ENCODE measurements at regions not wholly inside any gene's neighbourhood (a gene's known extent, or its start where the extent isn't known, plus 50 kb on each side); places are given as distances from the start of the nearest gene placed in this dataset.

- DNase-seq (ENCODE audit: low spot score) = no peak
Measured at GRCh38 chr15:93645594-93645993, 556.6 kb upstream of the RGMA start.

GRCh38 chr15:93644595-93644994 is 555.6 kb upstream of the RGMA start:
- no peak for DNase-seq (ENCODE audit: low spot score)

GRCh38 chr15:93640411-93640962 is 551.5 kb upstream of the RGMA start:
- DNase-seq (ENCODE audit: low spot score) = no peak

- no peak for DNase-seq (ENCODE audit: low spot score)
Measured at GRCh38 chr15:93631958-93632618, 543.1 kb upstream of the RGMA start.

- DNase-seq (ENCODE audit: low spot score) = no peak
Measured at GRCh38 chr15:93619597-93619996, 530.6 kb upstream of the RGMA start.

- no peak for DNase-seq (ENCODE audit: low spot score)
Measured at GRCh38 chr15:93617443-93617842, 528.4 kb upstream of the RGMA start.

GRCh38 chr15:93614386-93615104 is 525.5 kb upstream of the RGMA start:
- DNase-seq (ENCODE audit: low spot score) = no peak

- no peak for DNase-seq (ENCODE audit: low spot score)
Measured at GRCh38 chr15:93613386-93613785, 524.4 kb upstream of the RGMA start.

- DNase-seq (ENCODE audit: low spot score) = no peak
Measured at GRCh38 chr15:93612953-93613352, 523.9 kb upstream of the RGMA start.

GRCh38 chr15:93610944-93611343 is 521.9 kb upstream of the RGMA start:
- DNase-seq (ENCODE audit: low spot score) = no peak

GRCh38 chr15:93608643-93609148 is 519.7 kb upstream of the RGMA start:
- DNase-seq (ENCODE audit: low spot score) = no peak

GRCh38 chr15:93603550-93603949 is 514.5 kb upstream of the RGMA start:
- DNase-seq (ENCODE audit: low spot score) = no peak

- DNase-seq (ENCODE audit: low spot score) = no peak
Measured at GRCh38 chr15:93587059-93587521, 498.1 kb upstream of the RGMA start.

GRCh38 chr15:93585012-93585411 is 496.0 kb upstream of the RGMA start:
- DNase-seq (ENCODE audit: low spot score) = no peak

GRCh38 chr15:93583968-93584367 is 495.0 kb upstream of the RGMA start:
- no peak for DNase-seq (ENCODE audit: low spot score)

- no peak for DNase-seq (ENCODE audit: low spot score)
Measured at GRCh38 chr15:93583552-93583951, 494.5 kb upstream of the RGMA start.

GRCh38 chr15:93570527-93570926 is 481.5 kb upstream of the RGMA start:
- DNase-seq (ENCODE audit: low spot score) = no peak

- DNase-seq (ENCODE audit: low spot score) = no peak
Measured at GRCh38 chr15:93566762-93567161, 477.8 kb upstream of the RGMA start.

- DNase-seq (ENCODE audit: low spot score) = no peak
Measured at GRCh38 chr15:93565201-93565600, 476.2 kb upstream of the RGMA start.

- no peak for DNase-seq (ENCODE audit: low spot score)
Measured at GRCh38 chr15:93563218-93563617, 474.2 kb upstream of the RGMA start.

- no peak for DNase-seq (ENCODE audit: low spot score)
Measured at GRCh38 chr15:93562395-93563123, 473.5 kb upstream of the RGMA start.

GRCh38 chr15:93557696-93558095 is 468.7 kb upstream of the RGMA start:
- DNase-seq (ENCODE audit: low spot score) = no peak
